Ishikawa (cell line): ENCODE measurements at regions not wholly inside any gene's neighbourhood (a gene's known extent, or its start where the extent isn't known, plus 50 kb on each side); places are given as distances from the start of the nearest gene placed in this dataset.

Experiments used
- CEBPB ChIP-seq: IDR thresholded peaks from 2 replicates; pipeline ENCODE4 v1.6.1; 2012
- CREB1 ChIP-seq: IDR thresholded peaks from 2 replicates; pipeline ENCODE4 v1.6.1; 2012; ENCODE audit warnings: low read depth
- EGR1 ChIP-seq: IDR thresholded peaks from 2 replicates; pipeline ENCODE4 v1.6.1; 2012
- EP300 ChIP-seq: IDR thresholded peaks from 2 replicates; pipeline ENCODE4 v1.6.1; 2012; ENCODE audit warnings: borderline replicate concordance
- FOXM1 ChIP-seq: IDR thresholded peaks from 2 replicates; pipeline ENCODE4 v1.6.1; 2012; ENCODE audit warnings: low read depth, borderline replicate concordance
- RAD21 ChIP-seq: IDR thresholded peaks from 2 replicates; pipeline ENCODE4 v1.6.1; 2012; ENCODE audit warnings: low read depth
- TAF1 ChIP-seq: IDR thresholded peaks from 2 replicates; pipeline ENCODE4 v1.6.1; 2012; ENCODE audit warnings: low read depth, mild to moderate bottlenecking
- TCF12 ChIP-seq: IDR thresholded peaks from 2 replicates; pipeline ENCODE4 v1.6.1; 2012; ENCODE audit warnings: low read depth
- TEAD4 ChIP-seq: IDR thresholded peaks from 2 replicates; pipeline ENCODE4 v1.6.1; 2012
- YY1 ChIP-seq: IDR thresholded peaks from 2 replicates; pipeline ENCODE4 v1.6.1; 2012; ENCODE audit warnings: low read depth
- ZBTB7A ChIP-seq: IDR thresholded peaks from 2 replicates; pipeline ENCODE4 v1.6.1; 2012; ENCODE audit warnings: low read depth
- TF ChIP-seq, protein P1 (sequence below): IDR thresholded peaks from 2 replicates; pipeline ENCODE4 v1.6.1; 2012
- TF ChIP-seq, protein P2 (sequence below): IDR thresholded peaks from 2 replicates; pipeline ENCODE4 v1.6.1; 2012; ENCODE audit warnings: low read depth, mild to moderate bottlenecking

DNA sequence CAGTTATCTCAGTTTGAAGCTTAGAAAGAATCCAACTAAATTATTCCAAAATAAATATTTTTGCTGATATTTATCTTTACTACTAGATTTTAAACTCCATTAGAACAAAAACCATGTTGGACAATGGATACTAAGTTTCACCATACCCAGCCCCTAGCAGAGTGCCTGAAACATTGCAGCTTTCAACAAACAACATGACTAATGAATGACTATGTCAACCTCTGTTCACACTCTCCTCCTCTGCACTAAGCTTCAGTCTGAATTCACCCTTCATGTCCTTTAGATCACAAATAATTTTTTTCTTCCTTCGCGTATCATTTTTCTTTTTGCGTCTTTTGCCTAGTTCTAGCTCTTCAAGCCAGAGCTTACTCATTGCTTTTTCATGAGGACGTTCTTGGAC is 315.2 kb downstream of the PCDH10 start:
- no peak for TF ChIP-seq TAF1
- no peak for TF ChIP-seq CEBPB
- TF ChIP-seq YY1 = no peak
- TF ChIP-seq TEAD4 = no peak
- no peak for TF ChIP-seq RAD21
- TF ChIP-seq, protein P1, sequence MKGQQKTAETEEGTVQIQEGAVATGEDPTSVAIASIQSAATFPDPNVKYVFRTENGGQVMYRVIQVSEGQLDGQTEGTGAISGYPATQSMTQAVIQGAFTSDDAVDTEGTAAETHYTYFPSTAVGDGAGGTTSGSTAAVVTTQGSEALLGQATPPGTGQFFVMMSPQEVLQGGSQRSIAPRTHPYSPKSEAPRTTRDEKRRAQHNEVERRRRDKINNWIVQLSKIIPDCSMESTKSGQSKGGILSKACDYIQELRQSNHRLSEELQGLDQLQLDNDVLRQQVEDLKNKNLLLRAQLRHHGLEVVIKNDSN = no peak
- no peak for TF ChIP-seq EP300
- TF ChIP-seq FOXM1 = no peak
- no peak for TF ChIP-seq CREB1
- TF ChIP-seq, protein P2, sequence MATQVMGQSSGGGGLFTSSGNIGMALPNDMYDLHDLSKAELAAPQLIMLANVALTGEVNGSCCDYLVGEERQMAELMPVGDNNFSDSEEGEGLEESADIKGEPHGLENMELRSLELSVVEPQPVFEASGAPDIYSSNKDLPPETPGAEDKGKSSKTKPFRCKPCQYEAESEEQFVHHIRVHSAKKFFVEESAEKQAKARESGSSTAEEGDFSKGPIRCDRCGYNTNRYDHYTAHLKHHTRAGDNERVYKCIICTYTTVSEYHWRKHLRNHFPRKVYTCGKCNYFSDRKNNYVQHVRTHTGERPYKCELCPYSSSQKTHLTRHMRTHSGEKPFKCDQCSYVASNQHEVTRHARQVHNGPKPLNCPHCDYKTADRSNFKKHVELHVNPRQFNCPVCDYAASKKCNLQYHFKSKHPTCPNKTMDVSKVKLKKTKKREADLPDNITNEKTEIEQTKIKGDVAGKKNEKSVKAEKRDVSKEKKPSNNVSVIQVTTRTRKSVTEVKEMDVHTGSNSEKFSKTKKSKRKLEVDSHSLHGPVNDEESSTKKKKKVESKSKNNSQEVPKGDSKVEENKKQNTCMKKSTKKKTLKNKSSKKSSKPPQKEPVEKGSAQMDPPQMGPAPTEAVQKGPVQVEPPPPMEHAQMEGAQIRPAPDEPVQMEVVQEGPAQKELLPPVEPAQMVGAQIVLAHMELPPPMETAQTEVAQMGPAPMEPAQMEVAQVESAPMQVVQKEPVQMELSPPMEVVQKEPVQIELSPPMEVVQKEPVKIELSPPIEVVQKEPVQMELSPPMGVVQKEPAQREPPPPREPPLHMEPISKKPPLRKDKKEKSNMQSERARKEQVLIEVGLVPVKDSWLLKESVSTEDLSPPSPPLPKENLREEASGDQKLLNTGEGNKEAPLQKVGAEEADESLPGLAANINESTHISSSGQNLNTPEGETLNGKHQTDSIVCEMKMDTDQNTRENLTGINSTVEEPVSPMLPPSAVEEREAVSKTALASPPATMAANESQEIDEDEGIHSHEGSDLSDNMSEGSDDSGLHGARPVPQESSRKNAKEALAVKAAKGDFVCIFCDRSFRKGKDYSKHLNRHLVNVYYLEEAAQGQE = no peak
- no peak for TF ChIP-seq EGR1
- TF ChIP-seq TCF12 = no peak
- TF ChIP-seq ZBTB7A = no peak
